GM23248 (cell line): ENCODE measurements at regions not wholly inside any gene's neighbourhood (a gene's known extent, or its start where the extent isn't known, plus 50 kb on each side); places are given as distances from the start of the nearest gene placed in this dataset.
"Not testable (repeated sequence)": the region's sequence is repeated elsewhere in the genome, so short reads cannot be mapped to it uniquely, and the experiment has no call there.

Experiments
- DNase-seq: peaks from one replicate; pipeline ENCODE4 v3.0.0-alpha.2; 2015
- H2AFZ ChIP-seq: fragments of 200-600 bp; sonication (generic); 2 replicates; pipeline ENCODE4 v1.6.1; 2016; ENCODE audit warnings: antibody characterized with exemption
- H3F3A ChIP-seq: fragments of 200-600 bp; sonication (generic); 2 replicates; pipeline ENCODE4 v1.6.1; 2016; ENCODE audit warnings: mild to moderate bottlenecking, antibody characterized with exemption, mixed run types; ENCODE audit not compliant: insufficient read depth
- H3K27ac ChIP-seq: fragments of 200-600 bp; sonication (generic); 2 replicates; pipeline ENCODE4 v1.5.1; 2016; ENCODE audit warnings: mild to moderate bottlenecking
- H3K27me3 ChIP-seq: fragments of 200-600 bp; sonication (generic); replicated peaks from 2 replicates; pipeline ENCODE4 v1.6.1; 2016; ENCODE audit warnings: mild to moderate bottlenecking; ENCODE audit not compliant: insufficient read depth
- H3K36me3 ChIP-seq: fragments of 200-600 bp; sonication (generic); 2 replicates; pipeline ENCODE4 v1.6.1; 2016; ENCODE audit warnings: low read depth, mild to moderate bottlenecking
- H3K4me1 ChIP-seq: fragments of 200-600 bp; sonication (generic); 2 replicates; pipeline ENCODE4 v1.6.1; 2016; ENCODE audit warnings: mild to moderate bottlenecking; ENCODE audit not compliant: insufficient read depth
- H3K4me2 ChIP-seq: fragments of 200-600 bp; sonication (generic); one replicate; pipeline ENCODE4 v1.6.1; 2016; ENCODE audit warnings: mild to moderate bottlenecking; ENCODE audit not compliant: unreplicated experiment
- H3K4me3 ChIP-seq: fragments of 200-600 bp; sonication (generic); 2 replicates; pipeline ENCODE4 v1.5.1; 2016; ENCODE audit warnings: mild to moderate bottlenecking
- H3K79me2 ChIP-seq: fragments of 200-600 bp; sonication (generic); 2 replicates; pipeline ENCODE4 v1.6.1; 2016; ENCODE audit warnings: mild to moderate bottlenecking; ENCODE audit not compliant: insufficient read depth
- H3K9ac ChIP-seq: fragments of 200-600 bp; sonication (generic); 2 replicates; pipeline ENCODE4 v1.6.1; 2016; ENCODE audit warnings: mild to moderate bottlenecking
- H3K9me2 ChIP-seq: fragments of 200-600 bp; sonication (generic); 2 replicates; pipeline ENCODE4 v1.6.1; 2016; ENCODE audit warnings: mixed run types, mild to moderate bottlenecking, moderate library complexity; ENCODE audit not compliant: insufficient read depth
- H3K9me3 ChIP-seq: fragments of 200-600 bp; sonication (generic); one replicate; pipeline ENCODE4 v1.6.1; 2017; ENCODE audit warnings: low read depth
- H4K20me1 ChIP-seq: fragments of 200-600 bp; sonication (generic); 2 replicates; pipeline ENCODE4 v1.6.0; 2016; ENCODE audit not compliant: insufficient read depth
- EZH2 ChIP-seq: fragments of 200-600 bp; sonication (generic); IDR thresholded peaks from 2 replicates; pipeline ENCODE4 v1.6.1; 2018; ENCODE audit warnings: antibody characterized with exemption, mild to moderate bottlenecking; ENCODE audit not compliant: insufficient read depth, poor library complexity, severe bottlenecking
- EZH2phosphoT487 ChIP-seq: fragments of 200-600 bp; sonication (generic); IDR thresholded peaks from 2 replicates; pipeline ENCODE4 v1.6.1; 2018; ENCODE audit warnings: antibody characterized with exemption, moderate library complexity, mild to moderate bottlenecking, low read depth; ENCODE audit not compliant: insufficient read depth
- WGBS, 2 experiments: methylation state at CpG; one replicate each; pipeline ENCODE4 v1.1.6; 2015 to 2017; ENCODE audit warnings: low lambda C conversion rate in 2 of 2, low coverage in 1 of 2; ENCODE audit errors: missing lambda C conversion rate in 2 of 2; 5-methylcytosine and 5-hydroxymethylcytosine counted together
- in situ Hi-C: fragments of 300-500 bp; cut with MboI; formaldehyde crosslinking; loops from 2 replicates; pipeline ENCODE4 v1.15.0; 2020

GRCh38 chr5:122694884-122695283, 80.0 kb upstream of the SNX2 start:
- no peaks in the 10 kb centered on the region for H3K9me2 ChIP-seq
- no peaks in the 10 kb centered on the region for H3K79me2 ChIP-seq
- H3K9me3 ChIP-seq, result no peaks in the 10 kb centered on the region
- H3K9ac ChIP-seq, result no peak overlapping the region
- WGBS, 2 experiments, result 87% methylated on average over 5 of the region's 5 CpGs
- no peaks in the 10 kb centered on the region for H3F3A ChIP-seq
- DNase-seq, result no peak
- H3K27ac ChIP-seq, result no peak overlapping the region
- H3K36me3 ChIP-seq, result no peaks in the 10 kb centered on the region
- no peak overlapping the region for H2AFZ ChIP-seq
- no peak overlapping the region for H3K4me3 ChIP-seq
- no peak overlapping the region for H3K4me2 ChIP-seq
- no peaks in the 10 kb centered on the region for H4K20me1 ChIP-seq
- in situ Hi-C loops, result no loop called here
- no peaks in the 10 kb centered on the region for H3K27me3 ChIP-seq
- H3K4me1 ChIP-seq, result no peaks in the 10 kb centered on the region
- TF ChIP-seq EZH2 (no peak), EZH2phosphoT487 (no peak)

GRCh38 chr5:122696735-122697134, 78.1 kb upstream of the SNX2 start:
- H3K9me3 ChIP-seq, H3K36me3 ChIP-seq, DNase-seq, H2AFZ ChIP-seq, H3K27me3 ChIP-seq, H3K4me1 ChIP-seq, H3K4me3 ChIP-seq, in situ Hi-C loops, H3K79me2 ChIP-seq, H3K9me2 ChIP-seq, H3K27ac ChIP-seq, H3K9ac ChIP-seq, H3K4me2 ChIP-seq, H4K20me1 ChIP-seq, H3F3A ChIP-seq: not testable (repeated sequence)
- whole genome bisulfite sequencing, 2 experiments, result 96 to 100% methylated on average over 4 of the region's 4 CpGs

GRCh38 chr5:122697191-122697590, 77.7 kb upstream of the SNX2 start:
- in situ Hi-C loops, result no loop called here
- no peak for DNase-seq

GRCh38 chr5:122699201-122699600, 75.7 kb upstream of the SNX2 start:
- no peaks in the 10 kb centered on the region for H3K79me2 ChIP-seq
- DNase-seq, result peak; percentile 26
- H3K36me3 ChIP-seq, result no peaks in the 10 kb centered on the region
- H3K4me3 ChIP-seq, result no peak overlapping the region
- H3K9ac ChIP-seq, result no peak overlapping the region
- no peak overlapping the region for H2AFZ ChIP-seq
- H3K4me2 ChIP-seq, result no peak overlapping the region
- H3K27me3 ChIP-seq, result no peaks in the 10 kb centered on the region
- H4K20me1 ChIP-seq, result no peaks in the 10 kb centered on the region
- no peak for TF ChIP-seq EZH2
- no peak for TF ChIP-seq EZH2phosphoT487
- H3K9me2 ChIP-seq, result no peaks in the 10 kb centered on the region
- H3K9me3 ChIP-seq, result no peaks in the 10 kb centered on the region
- H3K4me1 ChIP-seq, result no peaks in the 10 kb centered on the region
- in situ Hi-C loops, result no loop called here
- no peak overlapping the region for H3K27ac ChIP-seq
- 47 to 58% methylated on average over 2 of the region's 2 CpGs for WGBS, 2 experiments
- H3F3A ChIP-seq, result no peaks in the 10 kb centered on the region

More at GRCh38 chr5:122697191-122697590, 77.7 kb upstream of the SNX2 start:
- no peaks in the 10 kb centered on the region for H3K79me2 ChIP-seq
- H3K4me2 ChIP-seq, result no peak overlapping the region
- TF ChIP-seq EZH2phosphoT487, result no peak
- TF ChIP-seq EZH2, result no peak
- no peak overlapping the region for H3K9ac ChIP-seq
- H2AFZ ChIP-seq, result no peak overlapping the region; the same call in 1 of the 2 replicates
- no peaks in the 10 kb centered on the region for H3K27me3 ChIP-seq
- no peak overlapping the region for H3K4me3 ChIP-seq
- no peaks in the 10 kb centered on the region for H4K20me1 ChIP-seq
- H3K9me3 ChIP-seq, result no peaks in the 10 kb centered on the region
- WGBS, 2 experiments, result 68 to 72% methylated on average over 2 of the region's 2 CpGs
- H3F3A ChIP-seq, result no peaks in the 10 kb centered on the region
- H3K36me3 ChIP-seq, result no peaks in the 10 kb centered on the region
- H3K4me1 ChIP-seq, result no peaks in the 10 kb centered on the region
- H3K9me2 ChIP-seq, result no peaks in the 10 kb centered on the region
- H3K27ac ChIP-seq, result no peak overlapping the region

GRCh38 chr5:122701640-122702523, 73.0 kb upstream of the SNX2 start:
- Histone ChIP-seq H3K4me3 (no peak overlapping the region), H3K9ac (no peak overlapping the region), H3K4me2 (no peak overlapping the region), H3K4me1 (no peaks in the 10 kb centered on the region), H3K27me3 (no peaks in the 10 kb centered on the region), H3K79me2 (no peaks in the 10 kb centered on the region), H3K9me2 (no peaks in the 10 kb centered on the region), H2AFZ (no peak overlapping the region), H3K9me3 (no peaks in the 10 kb centered on the region), H3K36me3 (no peaks in the 10 kb centered on the region), H3K27ac (no peak overlapping the region), H4K20me1 (no peaks in the 10 kb centered on the region), H3F3A (no peaks in the 10 kb centered on the region)
- TF ChIP-seq EZH2phosphoT487 (no peak), EZH2 (no peak)
- in situ Hi-C loops, result no loop called here
- WGBS, 2 experiments, result 77 to 79% methylated on average over 8 of the region's 8 CpGs
- DNase-seq, result no peak
